ENCODE measurements at regions not wholly inside any gene's neighbourhood (a gene's known extent, or its start where the extent isn't known, plus 50 kb on each side); places are given as distances from the start of the nearest gene placed in this dataset.

DNA sequence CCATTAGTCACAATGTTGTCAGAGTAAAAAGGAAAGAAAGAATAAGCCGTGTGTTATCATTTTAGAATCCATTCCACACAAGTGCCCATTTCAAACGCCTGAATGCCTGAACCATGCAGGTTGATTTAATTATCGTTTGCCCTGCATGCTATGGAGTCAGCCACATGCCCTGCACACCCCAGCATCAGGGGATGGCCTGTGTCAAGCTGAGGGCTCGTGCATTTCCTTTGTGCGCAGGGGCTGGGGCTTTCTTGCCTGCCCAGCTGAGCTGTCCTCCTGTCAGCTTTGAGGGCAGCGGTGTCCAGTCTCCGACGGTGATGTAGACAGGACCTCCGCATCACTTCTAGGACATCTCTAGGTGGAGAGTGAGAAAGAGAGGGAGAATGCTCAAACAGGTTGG lies 200.4 kb downstream of the TSN start:
- peaks cover 0 to 8% (median 0%) of the 10 kb centered on the region in 3 donors for H3K9me3 ChIP-seq
- H3K4me3 ChIP-seq, result no peak overlapping the region
- peaks cover 8% of the 10 kb centered on the region for H3K27me3 ChIP-seq
- no peaks in the 10 kb centered on the region for H3K4me1 ChIP-seq
- TF ChIP-seq POLR2A (IDR thresholded peaks at IDR 0.05), result no peak
- TF ChIP-seq EP300 (IDR thresholded peaks at IDR 0.05), result no peak
- no peak for TF ChIP-seq POLR2AphosphoS5 (IDR thresholded peaks at IDR 0.05)
- TF ChIP-seq, protein P1, sequence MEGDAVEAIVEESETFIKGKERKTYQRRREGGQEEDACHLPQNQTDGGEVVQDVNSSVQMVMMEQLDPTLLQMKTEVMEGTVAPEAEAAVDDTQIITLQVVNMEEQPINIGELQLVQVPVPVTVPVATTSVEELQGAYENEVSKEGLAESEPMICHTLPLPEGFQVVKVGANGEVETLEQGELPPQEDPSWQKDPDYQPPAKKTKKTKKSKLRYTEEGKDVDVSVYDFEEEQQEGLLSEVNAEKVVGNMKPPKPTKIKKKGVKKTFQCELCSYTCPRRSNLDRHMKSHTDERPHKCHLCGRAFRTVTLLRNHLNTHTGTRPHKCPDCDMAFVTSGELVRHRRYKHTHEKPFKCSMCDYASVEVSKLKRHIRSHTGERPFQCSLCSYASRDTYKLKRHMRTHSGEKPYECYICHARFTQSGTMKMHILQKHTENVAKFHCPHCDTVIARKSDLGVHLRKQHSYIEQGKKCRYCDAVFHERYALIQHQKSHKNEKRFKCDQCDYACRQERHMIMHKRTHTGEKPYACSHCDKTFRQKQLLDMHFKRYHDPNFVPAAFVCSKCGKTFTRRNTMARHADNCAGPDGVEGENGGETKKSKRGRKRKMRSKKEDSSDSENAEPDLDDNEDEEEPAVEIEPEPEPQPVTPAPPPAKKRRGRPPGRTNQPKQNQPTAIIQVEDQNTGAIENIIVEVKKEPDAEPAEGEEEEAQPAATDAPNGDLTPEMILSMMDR (IDR thresholded peaks at IDR 0.05), result no peak
- H3K27ac ChIP-seq, result no peak overlapping the region
- 59 to 78% methylated on average over 2 to 3 of the region's 9 CpGs for WGBS, 2 donors (ENCODE audit: low coverage in 1 of 2)
- ATAC-seq, result no peak
- no peaks in the 10 kb centered on the region for H3K36me3 ChIP-seq

DNA sequence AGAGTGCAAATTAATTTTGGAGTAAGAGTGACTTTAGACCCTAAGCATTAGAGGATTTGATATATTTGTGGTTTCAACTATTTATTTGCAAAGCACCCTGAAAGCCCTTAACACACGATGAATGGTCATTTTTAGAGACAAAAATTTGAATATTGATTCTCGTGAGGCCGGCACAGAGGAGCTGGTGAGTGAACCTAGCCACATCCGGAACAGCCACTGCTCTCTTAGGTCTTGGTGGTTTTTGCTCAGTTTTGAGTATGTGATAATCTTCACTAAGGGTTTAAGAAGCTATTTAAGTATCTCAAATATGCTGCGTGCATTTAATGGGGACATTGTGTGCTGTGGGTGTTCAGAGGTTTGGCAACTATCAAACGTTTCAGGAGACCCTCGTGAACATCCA lies 204.8 kb downstream of the TSN start:
- Histone ChIP-seq H3K9me3 (no peaks in the 10 kb centered on the region), H3K4me1 (no peaks in the 10 kb centered on the region), H3K4me3 (no peak overlapping the region), H3K27ac (no peak overlapping the region), H3K27me3 (no peaks in the 10 kb centered on the region), H3K36me3 (no peaks in the 10 kb centered on the region)
- ATAC-seq, result no peak
- TF ChIP-seq EP300 (IDR thresholded peaks at IDR 0.05) (no peak), POLR2A (IDR thresholded peaks at IDR 0.05) (no peak), POLR2AphosphoS5 (IDR thresholded peaks at IDR 0.05) (no peak)
- TF ChIP-seq, protein P1 (IDR thresholded peaks at IDR 0.05), result no peak
- WGBS, 2 donors (ENCODE audit: low coverage in 1 of 2), result 85 to 89% methylated on average over 5 to 7 of the region's 7 CpGs

GRCh38 chr2:121961761-121962160 lies 206.3 kb downstream of the TSN start:
- Histone ChIP-seq H3K27ac (no peak overlapping the region), H3K4me3 (no peak overlapping the region), H3K9me3 (no peaks in the 10 kb centered on the region), H3K4me1 (no peaks in the 10 kb centered on the region), H3K36me3 (no peaks in the 10 kb centered on the region), H3K27me3 (no peaks in the 10 kb centered on the region)
- 83% methylated on average over 1 to 3 of the region's 5 CpGs for WGBS, 2 donors (ENCODE audit: low coverage in 1 of 2)
- ATAC-seq, result no peak
- TF ChIP-seq EP300 (IDR thresholded peaks at IDR 0.05) (no peak), POLR2A (IDR thresholded peaks at IDR 0.05) (no peak), POLR2AphosphoS5 (IDR thresholded peaks at IDR 0.05) (no peak)
- TF ChIP-seq, protein P1 (IDR thresholded peaks at IDR 0.05), result no peak

DNA sequence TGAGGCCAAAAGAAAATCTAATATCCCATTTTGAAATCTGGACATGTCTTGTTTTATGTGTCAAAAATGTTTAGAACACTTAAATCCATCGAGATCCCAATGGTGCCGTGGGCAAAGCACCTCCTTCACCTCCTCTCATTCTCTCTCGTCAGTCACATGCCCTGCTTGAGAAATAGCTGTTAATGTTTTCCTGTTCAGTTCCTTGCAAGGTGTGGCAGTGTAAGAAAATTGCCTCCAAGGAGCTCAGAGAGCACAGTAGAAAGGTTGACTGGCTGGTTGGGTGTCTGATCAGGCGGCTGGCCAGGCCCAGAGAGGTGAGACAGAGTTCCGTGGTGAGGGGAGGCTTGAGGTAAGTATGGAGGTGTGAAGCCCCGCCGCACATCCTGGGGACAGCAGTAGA lies 210.2 kb downstream of the TSN start:
- WGBS, 2 donors (ENCODE audit: low coverage in 1 of 2), result 87 to 92% methylated on average over 5 to 6 of the region's 7 CpGs
- Histone ChIP-seq H3K36me3 (no peaks in the 10 kb centered on the region), H3K4me1 (peaks cover 0 to 18% (median 8%) of the 10 kb centered on the region in 3 donors), H3K27me3 (no peaks in the 10 kb centered on the region), H3K9me3 (no peaks in the 10 kb centered on the region), H3K27ac (no peak overlapping the region), H3K4me3 (no peak overlapping the region)
- TF ChIP-seq EP300 (IDR thresholded peaks at IDR 0.05) (no peak), POLR2A (IDR thresholded peaks at IDR 0.05) (no peak), POLR2AphosphoS5 (IDR thresholded peaks at IDR 0.05) (no peak)
- TF ChIP-seq, protein P1 (IDR thresholded peaks at IDR 0.05), result no peak
- ATAC-seq, result no peak

DNA sequence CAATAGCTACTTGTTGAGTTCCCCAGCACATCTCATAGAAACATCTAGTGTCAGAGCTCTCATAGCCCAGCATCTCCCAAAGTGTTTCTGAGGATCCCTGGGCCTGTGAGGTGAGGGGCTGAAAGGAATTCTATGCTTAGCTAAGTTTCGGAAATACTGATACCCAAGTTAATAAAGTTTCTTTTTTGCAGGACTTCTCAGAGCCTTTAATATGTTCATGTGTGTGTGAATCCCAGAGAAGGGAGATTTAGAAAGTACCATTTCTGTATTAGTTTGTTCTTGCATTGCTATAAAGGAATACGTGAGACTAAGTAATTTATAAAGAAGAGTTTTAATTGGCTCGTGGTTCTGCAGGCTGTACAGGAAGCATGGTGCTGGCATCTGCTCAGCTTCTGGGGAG lies 211.2 kb downstream of the TSN start:
- H3K27me3 ChIP-seq, result no peaks in the 10 kb centered on the region
- 71 to 97% methylated on average over 3 of the region's 3 CpGs for WGBS, 2 donors (ENCODE audit: low coverage in 1 of 2)
- TF ChIP-seq POLR2A (IDR thresholded peaks at IDR 0.05) (no peak), EP300 (IDR thresholded peaks at IDR 0.05) (no peak), POLR2AphosphoS5 (IDR thresholded peaks at IDR 0.05) (no peak)
- TF ChIP-seq, protein P1 (IDR thresholded peaks at IDR 0.05), result no peak

More for the DNA sequence above, 211.2 kb downstream of the TSN start:
- Histone ChIP-seq H3K36me3 (no peaks in the 10 kb centered on the region), H3K4me3 (no peak overlapping the region), H3K27ac (no peak overlapping the region), H3K9me3 (no peaks in the 10 kb centered on the region), H3K4me1 (peaks cover 0 to 23% (median 8%) of the 10 kb centered on the region in 3 donors)
- ATAC-seq, result no peak

Data from gastroesophageal sphincter (tissue), 4 donors.